GM06990 (cell line): ENCODE measurements at regions not wholly inside any gene's neighbourhood (a gene's known extent, or its start where the extent isn't known, plus 50 kb on each side); places are given as distances from the start of the nearest gene placed in this dataset.

Source experiments
- DNase-seq: peaks from one replicate; pipeline ENCODE4 v3.0.0-alpha.2; 2011; ENCODE audit not compliant: insufficient read length; ENCODE audit errors: extremely low read depth
- H3K27me3 ChIP-seq: replicated peaks from 2 replicates; pipeline ENCODE4 v1.6.0; 2011; ENCODE audit warnings: low read length; ENCODE audit not compliant: control insufficient read depth, insufficient read depth
- H3K36me3 ChIP-seq: 2 replicates; pipeline ENCODE4 v1.5.1; 2011; ENCODE audit warnings: low read length; ENCODE audit not compliant: control insufficient read depth, insufficient read depth
- H3K4me3 ChIP-seq: replicated peaks from 2 replicates; pipeline ENCODE4 v1.5.1; 2011; ENCODE audit warnings: low read depth, mild to moderate bottlenecking, control low read depth, low read length
- TF ChIP-seq, protein P1 (sequence below): IDR thresholded peaks from 2 replicates; pipeline ENCODE4 v1.5.1; 2011; ENCODE audit warnings: low read length, control low read depth, mild to moderate bottlenecking, inconsistent platforms; ENCODE audit not compliant: insufficient read depth, poor library complexity, severe bottlenecking

DNA sequence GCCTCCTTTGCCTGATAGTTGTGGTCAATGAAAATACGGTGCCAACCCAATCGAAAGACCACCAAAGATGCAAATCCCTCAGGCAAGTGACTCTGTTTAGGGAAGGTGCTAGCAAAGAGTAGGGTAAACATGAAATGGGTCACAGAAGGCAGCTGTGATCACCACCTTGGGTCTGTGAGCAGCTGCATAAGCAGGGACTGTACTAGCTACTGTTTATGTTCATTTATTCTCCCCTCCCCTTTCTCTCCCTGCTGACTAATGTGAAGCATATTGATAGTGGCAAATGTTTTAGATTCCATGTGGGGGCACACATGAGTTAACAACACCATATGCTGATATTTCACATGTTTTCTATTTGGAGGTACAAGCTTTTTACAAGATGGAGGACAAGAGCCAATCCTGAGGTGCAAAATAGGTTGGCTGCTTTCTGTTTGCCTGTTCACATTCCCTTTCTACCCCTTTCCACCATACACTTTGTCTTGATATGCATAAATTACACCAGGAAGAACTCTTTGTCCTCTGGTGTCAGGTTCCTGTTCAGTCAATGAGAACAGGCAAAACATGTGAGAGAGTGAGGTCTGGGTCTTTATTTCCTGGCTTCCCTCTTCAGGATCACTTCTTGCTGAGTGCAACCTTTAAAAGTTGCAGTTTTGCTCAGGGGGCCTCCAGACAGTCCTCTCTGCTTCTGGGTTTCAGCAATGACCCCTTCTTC lies 71.1 kb downstream of the AVPR1A start:
- H3K27me3 ChIP-seq, result no peaks in the 10 kb centered on the region; the same call in 1 of the 2 replicates
- H3K4me3 ChIP-seq, result no peak overlapping the region
- TF ChIP-seq, protein P1, sequence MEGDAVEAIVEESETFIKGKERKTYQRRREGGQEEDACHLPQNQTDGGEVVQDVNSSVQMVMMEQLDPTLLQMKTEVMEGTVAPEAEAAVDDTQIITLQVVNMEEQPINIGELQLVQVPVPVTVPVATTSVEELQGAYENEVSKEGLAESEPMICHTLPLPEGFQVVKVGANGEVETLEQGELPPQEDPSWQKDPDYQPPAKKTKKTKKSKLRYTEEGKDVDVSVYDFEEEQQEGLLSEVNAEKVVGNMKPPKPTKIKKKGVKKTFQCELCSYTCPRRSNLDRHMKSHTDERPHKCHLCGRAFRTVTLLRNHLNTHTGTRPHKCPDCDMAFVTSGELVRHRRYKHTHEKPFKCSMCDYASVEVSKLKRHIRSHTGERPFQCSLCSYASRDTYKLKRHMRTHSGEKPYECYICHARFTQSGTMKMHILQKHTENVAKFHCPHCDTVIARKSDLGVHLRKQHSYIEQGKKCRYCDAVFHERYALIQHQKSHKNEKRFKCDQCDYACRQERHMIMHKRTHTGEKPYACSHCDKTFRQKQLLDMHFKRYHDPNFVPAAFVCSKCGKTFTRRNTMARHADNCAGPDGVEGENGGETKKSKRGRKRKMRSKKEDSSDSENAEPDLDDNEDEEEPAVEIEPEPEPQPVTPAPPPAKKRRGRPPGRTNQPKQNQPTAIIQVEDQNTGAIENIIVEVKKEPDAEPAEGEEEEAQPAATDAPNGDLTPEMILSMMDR, result no peak
- DNase-seq, result no peak
- no peaks in the 10 kb centered on the region for H3K36me3 ChIP-seq

DNA sequence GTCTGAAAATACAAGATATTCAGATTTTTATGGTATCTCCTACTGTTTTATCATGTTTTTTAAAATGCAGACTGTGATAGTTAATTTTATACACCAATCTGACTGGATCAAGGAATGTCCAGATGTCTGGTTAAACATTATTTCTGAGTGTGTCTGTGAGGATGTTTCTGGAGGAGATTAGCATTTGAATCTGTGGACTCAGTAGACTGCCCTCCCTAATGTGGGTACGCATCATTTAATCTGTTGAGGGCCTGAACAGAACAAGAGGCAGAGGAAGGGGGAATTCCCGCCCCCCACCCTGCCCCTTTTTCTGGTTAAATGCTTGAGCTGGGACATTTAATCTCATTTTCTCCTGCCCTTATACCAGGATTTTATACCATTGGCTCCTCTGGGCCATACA lies 72.1 kb downstream of the AVPR1A start:
- H3K4me3 ChIP-seq, result no peak overlapping the region
- TF ChIP-seq, protein P1, result no peak

DNA sequence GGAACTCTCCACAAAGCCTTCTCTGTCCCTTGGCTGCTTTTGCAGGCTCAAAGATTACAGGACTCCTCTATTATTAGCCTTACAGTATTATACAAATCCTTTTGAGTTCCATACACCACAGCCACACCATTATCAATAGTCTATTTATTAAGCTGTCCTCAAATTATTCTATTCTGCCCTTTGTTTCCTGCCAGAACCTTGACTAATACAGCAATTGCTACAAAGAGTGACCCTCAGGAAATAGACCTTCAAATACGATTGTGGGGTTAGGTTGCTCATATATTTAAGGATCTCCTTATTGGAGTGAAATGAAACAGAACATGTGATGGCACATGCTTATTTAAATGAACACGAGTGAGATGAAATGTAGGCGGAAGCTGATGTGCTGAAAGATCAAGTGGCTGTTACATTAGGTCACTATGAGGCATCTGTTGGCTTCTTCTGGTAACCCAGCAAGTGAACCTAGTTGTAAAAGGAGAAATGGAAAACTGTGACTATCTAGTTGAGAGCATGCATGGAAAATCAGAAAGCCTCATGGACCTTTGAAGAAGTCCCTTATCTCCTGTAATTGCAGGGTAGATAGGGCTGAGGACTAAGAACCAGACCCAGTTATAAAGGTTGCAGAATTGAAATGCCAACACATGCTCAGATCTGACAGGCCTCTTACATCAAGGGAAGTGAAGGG lies 75.5 kb downstream of the AVPR1A start:
- Histone ChIP-seq H3K36me3 (no peaks in the 10 kb centered on the region), H3K27me3 (no peaks in the 10 kb centered on the region), H3K4me3 (no peak overlapping the region)
- no peak for DNase-seq
- TF ChIP-seq, protein P1, result no peak

More for the DNA sequence above, 72.1 kb downstream of the AVPR1A start:
- no peaks in the 10 kb centered on the region; the same call in 1 of the 2 replicates for H3K27me3 ChIP-seq
- H3K36me3 ChIP-seq, result no peaks in the 10 kb centered on the region
- no peak for DNase-seq

DNA sequence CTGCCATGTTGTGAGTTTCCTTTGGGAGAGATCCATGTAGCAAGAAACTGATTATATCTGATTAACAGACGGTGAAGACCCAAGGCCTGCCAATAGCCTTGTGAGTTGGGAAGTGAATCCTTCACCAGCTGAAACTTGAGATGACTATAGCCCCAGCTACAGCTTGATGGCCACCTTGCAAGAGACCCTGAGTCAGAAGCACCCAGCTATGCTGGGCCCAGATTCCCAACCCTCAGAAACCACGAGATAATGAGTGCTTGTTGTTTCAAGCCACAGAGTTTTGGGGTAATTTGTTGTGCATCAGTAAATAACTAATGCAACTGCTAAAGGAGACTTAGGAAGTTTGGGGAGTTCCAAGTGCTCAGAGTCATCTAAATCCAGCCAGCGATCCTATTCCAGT lies 80.3 kb downstream of the AVPR1A start:
- TF ChIP-seq, protein P1, result no peak
- no peak for DNase-seq
- Histone ChIP-seq H3K36me3 (no peaks in the 10 kb centered on the region), H3K27me3 (no peaks in the 10 kb centered on the region), H3K4me3 (no peak overlapping the region)

DNA sequence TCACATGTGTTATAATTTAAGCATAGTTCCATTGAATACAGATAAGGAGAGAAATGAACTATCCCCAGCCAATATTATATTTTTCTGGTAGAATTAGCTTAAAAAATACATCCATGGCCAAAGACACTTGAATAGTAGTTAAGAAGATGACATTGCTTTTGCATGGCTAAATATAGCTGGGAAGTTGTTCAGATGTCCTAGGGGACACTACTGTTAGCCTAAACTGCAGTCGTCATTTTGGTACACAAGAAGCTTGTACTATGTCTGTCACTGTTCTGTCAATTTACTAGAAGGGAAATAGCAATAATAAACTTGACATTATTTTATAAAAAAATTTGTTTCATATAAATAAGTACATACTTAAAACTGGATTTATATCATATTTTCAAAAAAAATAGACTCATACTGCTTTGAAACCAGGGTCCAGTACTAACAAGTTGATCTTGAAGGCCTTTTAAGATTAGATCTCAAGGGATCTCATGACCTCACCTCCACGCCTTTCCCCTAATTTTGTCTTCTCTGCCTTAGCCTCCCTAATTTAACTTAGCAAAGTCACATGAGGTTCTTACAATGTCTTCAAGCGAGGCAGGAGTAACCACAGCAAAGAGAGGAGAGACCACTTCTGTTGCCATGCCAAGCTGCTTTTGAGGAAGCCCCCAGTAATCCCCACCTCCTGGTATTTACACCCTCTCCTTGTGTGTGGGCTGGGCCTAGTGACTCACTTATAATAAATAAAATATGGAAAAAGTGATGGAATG lies 81.0 kb downstream of the AVPR1A start:
- TF ChIP-seq, protein P1, result no peak
- no peaks in the 10 kb centered on the region for H3K36me3 ChIP-seq
- no peaks in the 10 kb centered on the region for H3K27me3 ChIP-seq
- no peak for DNase-seq
- H3K4me3 ChIP-seq, result no peak overlapping the region
